GM21423 (cell line): ENCODE measurements at regions not wholly inside any gene's neighbourhood (a gene's known extent, or its start where the extent isn't known, plus 50 kb on each side); places are given as distances from the start of the nearest gene placed in this dataset.

ENCODE experiments used
- ATAC-seq: cut with Tn5 transposase; IDR thresholded peaks from one replicate; pipeline ENCODE4 v1.9.1; 2021; ENCODE audit warnings: mild to moderate bottlenecking, moderate library complexity; ENCODE audit not compliant: unreplicated experiment

GRCh38 chr14:78071016-78071549 is 99.1 kb upstream of the NRXN3 start:
- ATAC-seq = no peak

DNA sequence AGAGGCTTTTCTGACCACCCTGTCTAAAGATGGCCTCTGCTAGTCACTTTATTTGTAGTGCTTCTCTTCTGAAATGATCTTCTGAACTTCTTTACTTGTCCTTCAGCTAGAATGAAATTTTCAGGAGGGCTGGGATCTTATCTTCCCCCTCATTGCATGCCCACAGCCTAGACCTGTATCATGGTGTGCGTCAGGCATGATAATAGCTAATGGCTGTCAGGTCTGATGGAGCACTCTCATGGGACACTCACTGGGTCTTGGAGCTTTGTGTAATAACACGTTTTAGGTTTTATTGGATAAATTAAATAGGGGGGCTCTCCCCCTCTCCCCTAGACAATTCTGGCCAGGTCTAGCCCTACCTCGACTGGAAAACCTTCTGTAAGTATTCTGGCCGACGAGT is 97.1 kb upstream of the NRXN3 start:
- ATAC-seq = no peak

DNA sequence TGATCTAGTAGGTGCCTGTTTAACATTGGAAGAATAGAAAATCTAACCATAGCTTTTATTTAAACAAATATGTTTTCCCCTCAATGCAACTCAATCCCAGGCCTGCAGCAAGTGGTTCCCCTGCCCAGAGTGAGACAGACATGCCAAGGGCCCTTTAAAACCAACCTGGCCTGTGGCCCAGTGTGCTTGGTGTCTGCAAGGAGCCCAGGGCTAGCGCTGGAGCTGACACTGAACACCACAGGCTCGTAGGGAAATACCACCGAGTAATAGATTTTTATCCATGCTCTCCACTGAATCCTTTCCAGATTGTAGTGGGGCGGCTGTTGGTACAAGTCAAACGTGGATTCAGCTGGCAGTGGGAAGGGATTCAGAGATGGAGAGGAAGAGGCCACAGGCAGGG is 95.6 kb upstream of the NRXN3 start:
- ATAC-seq = no peak

GRCh38 chr14:78075033-78075432 is 95.1 kb upstream of the NRXN3 start:
- no peak for ATAC-seq

DNA sequence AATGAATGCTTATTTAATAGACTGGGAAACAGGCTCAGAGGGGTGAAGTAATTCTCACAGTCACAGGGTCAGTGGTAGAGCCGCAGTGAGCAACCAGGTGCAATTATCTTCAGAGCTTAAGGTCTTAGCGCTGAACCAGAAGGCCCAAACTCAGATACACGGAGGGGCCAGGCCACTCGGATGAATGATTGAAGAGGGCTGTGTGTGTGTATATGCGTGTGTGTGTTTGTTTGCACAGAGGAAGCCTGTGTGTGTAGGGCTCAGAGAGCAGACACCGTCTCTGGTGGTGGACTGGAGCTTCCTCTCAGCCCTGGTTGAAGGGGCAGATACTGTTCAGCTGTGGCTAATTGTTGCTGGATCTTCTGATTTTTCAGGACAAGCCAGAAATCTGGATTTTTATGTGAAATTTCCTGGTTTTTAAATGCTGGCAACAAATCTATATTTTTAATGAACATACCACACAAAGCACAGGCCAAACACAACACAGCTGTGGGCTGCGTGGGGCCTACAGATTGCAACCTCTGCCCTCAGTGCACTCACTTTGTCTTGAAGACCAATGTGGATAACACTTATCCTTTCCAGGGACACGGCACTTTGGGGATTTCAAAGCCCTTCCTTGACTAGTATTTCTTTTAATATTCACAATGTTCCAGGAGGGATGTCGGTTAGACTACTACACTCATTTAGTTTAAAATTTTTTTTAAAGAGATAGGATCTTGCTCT is 94.5 kb upstream of the NRXN3 start:
- ATAC-seq = no peak

DNA sequence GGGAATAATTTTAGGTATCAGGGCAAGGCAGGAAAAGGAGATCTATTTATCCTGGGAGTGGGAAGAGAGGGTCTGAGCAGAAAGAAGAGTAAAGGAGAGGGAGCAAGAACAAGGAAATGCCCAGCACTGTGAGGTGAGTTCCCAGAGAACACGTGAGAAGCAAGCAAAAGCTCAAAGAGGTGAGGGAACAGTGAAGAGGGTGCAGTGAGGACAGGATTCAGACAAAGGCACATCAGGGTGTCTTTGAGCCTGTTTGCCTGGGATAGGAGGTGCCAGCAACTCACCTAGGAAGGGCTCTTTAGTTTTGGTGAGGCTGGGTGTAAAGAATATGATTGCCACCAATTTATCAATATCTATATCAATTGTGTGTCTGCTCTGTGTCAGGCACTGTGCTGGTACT is 88.9 kb upstream of the NRXN3 start:
- ATAC-seq = no peak

DNA sequence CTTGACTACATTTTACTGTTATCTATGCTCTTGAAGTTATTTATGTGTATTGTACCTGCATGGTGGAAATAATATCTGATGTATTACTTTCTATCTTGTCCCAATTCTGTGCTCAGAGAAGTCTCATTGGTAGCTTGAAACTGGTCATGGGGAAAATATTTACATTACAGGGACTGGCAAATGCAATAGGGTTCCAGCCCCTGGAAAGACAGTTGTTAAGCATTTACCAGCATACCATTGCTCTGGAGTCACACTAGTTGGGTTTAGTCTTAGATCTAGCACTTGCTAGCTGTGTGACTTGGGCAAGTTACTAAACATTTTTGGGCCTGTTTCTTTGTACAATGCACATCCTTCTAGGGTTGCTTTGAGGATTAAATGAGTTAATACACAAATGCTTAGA is 86.3 kb upstream of the NRXN3 start:
- ATAC-seq = no peak

- ATAC-seq = no peak
Observed at GRCh38 chr14:78086342-78086741, 83.8 kb upstream of the NRXN3 start.

- ATAC-seq = no peak
Observed at GRCh38 chr14:78088916-78089315, 81.3 kb upstream of the NRXN3 start.

- no peak for ATAC-seq
Observed at GRCh38 chr14:78090864-78091263, 79.3 kb upstream of the NRXN3 start.

DNA sequence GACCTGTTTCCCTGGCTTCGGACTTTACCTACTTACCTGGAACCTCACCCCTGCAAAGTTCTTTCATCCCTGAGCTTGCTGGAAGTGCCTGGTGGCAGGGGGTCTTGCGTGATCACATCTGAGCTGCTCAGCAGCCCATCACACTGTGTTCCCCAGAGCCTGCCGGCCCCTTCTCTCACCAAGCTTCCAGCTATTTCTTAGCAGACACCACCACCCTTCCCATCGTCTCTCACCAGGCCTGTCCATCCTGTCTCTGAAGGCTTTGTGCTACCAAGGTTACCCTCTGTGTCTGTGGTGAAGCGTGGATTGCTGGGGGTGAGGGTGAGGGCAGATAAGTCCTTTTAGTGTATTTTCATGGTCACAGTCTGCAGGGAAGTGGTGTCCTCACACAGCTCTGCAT is 78.8 kb upstream of the NRXN3 start:
- no peak for ATAC-seq

DNA sequence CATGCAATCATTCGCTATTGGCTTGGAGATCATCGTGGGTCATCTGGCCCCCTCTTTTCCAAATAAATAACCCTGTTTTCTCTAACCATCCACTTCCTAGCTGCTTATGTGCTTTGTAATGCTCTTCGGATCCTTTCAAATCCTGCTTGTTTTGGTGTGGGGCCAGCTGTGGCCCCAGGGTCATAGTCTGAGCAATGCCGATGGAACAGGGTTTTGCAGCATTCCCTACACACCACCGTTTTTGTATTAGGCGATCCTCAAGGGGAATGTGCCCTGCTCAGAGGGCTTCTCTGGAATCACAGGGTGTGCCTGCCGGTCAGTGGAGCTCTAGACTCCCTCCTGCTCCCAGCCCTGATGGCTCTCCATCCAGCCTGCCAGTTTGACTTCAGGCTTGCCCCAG is 78.1 kb upstream of the NRXN3 start:
- no peak for ATAC-seq

DNA sequence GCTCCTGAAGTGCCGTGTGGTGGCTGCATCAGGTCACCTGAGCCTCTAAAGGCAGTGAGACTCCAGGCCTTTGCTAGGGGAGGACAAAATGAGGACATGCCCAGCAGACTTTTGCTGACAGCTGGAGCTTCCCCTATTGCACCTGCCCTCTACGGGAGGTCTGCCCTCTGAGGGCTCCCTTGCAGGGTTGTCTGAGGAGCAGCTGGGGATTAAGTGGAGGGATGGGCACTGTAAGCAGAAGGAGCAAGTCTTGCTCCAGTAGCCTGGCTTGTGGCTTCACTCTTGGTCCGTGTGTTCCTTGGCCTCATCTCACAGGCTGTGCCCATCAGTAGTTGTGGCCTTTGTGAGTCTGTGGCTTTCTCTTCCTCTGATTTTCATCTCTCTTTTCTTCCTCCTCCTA is 66.9 kb upstream of the NRXN3 start:
- ATAC-seq = no peak

DNA sequence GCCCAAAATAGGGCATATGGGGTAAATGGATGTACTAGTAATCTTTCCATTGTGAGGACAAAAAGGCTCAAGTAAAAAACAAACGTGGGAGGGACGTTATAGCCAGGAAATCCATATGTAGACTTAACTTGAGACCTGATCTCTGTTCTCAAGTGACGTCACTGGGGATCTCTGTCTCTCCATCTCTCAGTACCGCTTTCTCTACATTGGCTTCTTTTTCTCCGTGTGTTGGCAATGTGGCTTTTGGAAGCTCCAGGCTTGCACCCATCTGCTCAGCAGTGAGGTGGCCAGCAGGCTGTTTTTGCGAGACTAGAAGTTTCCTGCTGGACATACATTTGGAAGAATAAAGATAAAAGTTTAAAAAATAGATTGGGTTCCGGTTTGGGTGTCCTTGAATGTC is 66.0 kb upstream of the NRXN3 start:
- ATAC-seq = no peak

GRCh38 chr14:78104655-78105054 is 65.5 kb upstream of the NRXN3 start:
- no peak for ATAC-seq

- no peak for ATAC-seq
Observed at GRCh38 chr14:78106381-78106780, 63.8 kb upstream of the NRXN3 start.

GRCh38 chr14:78107166-78107565 is 63.0 kb upstream of the NRXN3 start:
- no peak for ATAC-seq

DNA sequence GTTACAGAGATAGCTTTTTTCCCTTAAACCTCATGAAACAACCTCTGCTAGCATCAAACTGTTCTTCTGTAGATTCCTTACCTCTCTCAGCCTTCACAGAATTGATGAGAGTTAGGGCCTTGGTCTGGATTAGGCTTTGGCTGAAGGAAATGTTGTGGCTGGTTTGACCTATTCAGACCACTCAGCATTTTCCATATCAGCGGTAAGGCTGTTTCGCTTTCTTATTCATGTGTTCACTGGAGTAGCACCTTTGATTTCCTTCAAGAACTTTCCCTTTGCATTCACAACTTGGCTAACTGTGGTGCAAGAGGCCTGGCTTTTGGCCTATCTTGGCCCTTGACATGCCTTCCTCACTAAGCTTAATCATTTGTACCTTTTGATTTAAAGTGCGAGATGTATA is 50.7 kb upstream of the NRXN3 start:
- no peak for ATAC-seq
